Chondrocyte (in vitro differentiated cells): ENCODE measurements at regions not wholly inside any gene's neighbourhood (a gene's known extent, or its start where the extent isn't known, plus 50 kb on each side); places are given as distances from the start of the nearest gene placed in this dataset.

Source experiments
- DNase-seq: peaks from one replicate; pipeline ENCODE4 v3.0.0; 2021; ENCODE audit warnings: mixed read lengths, low spot score
- H3K27ac Mint-ChIP-seq: one replicate; pipeline ENCODE4 v1.8.0; 2021; ENCODE audit warnings: mild to moderate bottlenecking, moderate library complexity, mixed read lengths; ENCODE audit not compliant: unreplicated experiment
- H3K27me3 Mint-ChIP-seq: 2 replicates; pipeline ENCODE4 v1.8.0; 2021; ENCODE audit warnings: low read depth, mixed read lengths
- H3K36me3 Mint-ChIP-seq: 2 replicates; pipeline ENCODE4 v1.8.0; 2021; ENCODE audit warnings: low read depth, mixed read lengths
- H3K4me1 Mint-ChIP-seq: 2 replicates; pipeline ENCODE4 v1.8.0; 2021; ENCODE audit warnings: low read depth, mild to moderate bottlenecking, mixed read lengths
- H3K4me3 Mint-ChIP-seq: one replicate; pipeline ENCODE4 v1.8.0; 2021; ENCODE audit warnings: mild to moderate bottlenecking, moderate library complexity, mixed read lengths; ENCODE audit not compliant: unreplicated experiment
- H3K9me3 Mint-ChIP-seq: 2 replicates; pipeline ENCODE4 v1.8.0; 2021; ENCODE audit warnings: low read depth, mixed read lengths
- CTCF ChIP-seq: fragments of 200-600 bp; sonication (generic); IDR thresholded peaks from 2 replicates; pipeline ENCODE4 v1.5.0; 2021; ENCODE audit warnings: antibody characterized with exemption, mild to moderate bottlenecking, moderate library complexity

- Mint-ChIP-seq H3K9me3 (peaks cover 17% of the 10 kb centered on the region), H3K4me3 (no peak overlapping the region), H3K36me3 (peaks cover 5% of the 10 kb centered on the region), H3K27ac (no peak overlapping the region), H3K27me3 (no peaks in the 10 kb centered on the region), H3K4me1 (peaks cover 16% of the 10 kb centered on the region)
- DNase-seq: no peak
- no peak for TF ChIP-seq CTCF
These were observed 220.7 kb upstream of the EMCN start for GRCh38 chr4:100738196-100739165.

- Mint-ChIP-seq H3K36me3 (peaks cover 5% of the 10 kb centered on the region), H3K4me3 (no peak overlapping the region), H3K4me1 (peaks cover 16% of the 10 kb centered on the region), H3K27ac (no peak overlapping the region), H3K27me3 (no peaks in the 10 kb centered on the region), H3K9me3 (peaks cover 20% of the 10 kb centered on the region)
- TF ChIP-seq CTCF: no peak
- DNase-seq: no peak
These were observed 219.0 kb upstream of the EMCN start for GRCh38 chr4:100736641-100737451.

GRCh38 chr4:100728861-100729260, 211.0 kb upstream of the EMCN start:
- peaks cover 6% of the 10 kb centered on the region for H3K36me3 Mint-ChIP-seq
- TF ChIP-seq CTCF: no peak
- no peaks in the 10 kb centered on the region for H3K4me1 Mint-ChIP-seq
- H3K27ac Mint-ChIP-seq: no peak overlapping the region
- DNase-seq: no peak
- H3K9me3 Mint-ChIP-seq: peaks cover 13% of the 10 kb centered on the region
- peaks cover 3% of the 10 kb centered on the region for H3K27me3 Mint-ChIP-seq
- no peak overlapping the region for H3K4me3 Mint-ChIP-seq

GRCh38 chr4:100722866-100723459, 205.1 kb upstream of the EMCN start:
- H3K4me3 Mint-ChIP-seq: no peak overlapping the region
- peaks cover 7% of the 10 kb centered on the region for H3K36me3 Mint-ChIP-seq
- peaks cover 4% of the 10 kb centered on the region for H3K4me1 Mint-ChIP-seq
- no peak for TF ChIP-seq CTCF
- H3K27me3 Mint-ChIP-seq: peaks cover 5% of the 10 kb centered on the region
- H3K27ac Mint-ChIP-seq: no peak overlapping the region
- DNase-seq: no peak
- H3K9me3 Mint-ChIP-seq: peaks cover 12% of the 10 kb centered on the region

GRCh38 chr4:100722133-100722532, 204.3 kb upstream of the EMCN start:
- Mint-ChIP-seq H3K27me3 (peaks cover 5% of the 10 kb centered on the region), H3K27ac (no peak overlapping the region), H3K9me3 (peaks cover 12% of the 10 kb centered on the region), H3K4me1 (peaks cover 4% of the 10 kb centered on the region), H3K36me3 (peaks cover 7% of the 10 kb centered on the region), H3K4me3 (no peak overlapping the region)
- TF ChIP-seq CTCF: no peak
- DNase-seq: no peak
